GM20000 (cell line): ENCODE measurements at regions not wholly inside any gene's neighbourhood (a gene's known extent, or its start where the extent isn't known, plus 50 kb on each side); places are given as distances from the start of the nearest gene placed in this dataset.

ENCODE experiments used
- DNase-seq: peaks from one replicate; pipeline ENCODE4 v3.0.0; 2012; ENCODE audit warnings: low spot score
- TF ChIP-seq, protein P1 (sequence below): IDR thresholded peaks from 2 replicates; pipeline ENCODE4 v1.5.1; 2012; ENCODE audit warnings: mild to moderate bottlenecking, control low read depth; ENCODE audit errors: extremely low read depth, missing control alignments

- DNase-seq: no peak
- TF ChIP-seq, protein P1, sequence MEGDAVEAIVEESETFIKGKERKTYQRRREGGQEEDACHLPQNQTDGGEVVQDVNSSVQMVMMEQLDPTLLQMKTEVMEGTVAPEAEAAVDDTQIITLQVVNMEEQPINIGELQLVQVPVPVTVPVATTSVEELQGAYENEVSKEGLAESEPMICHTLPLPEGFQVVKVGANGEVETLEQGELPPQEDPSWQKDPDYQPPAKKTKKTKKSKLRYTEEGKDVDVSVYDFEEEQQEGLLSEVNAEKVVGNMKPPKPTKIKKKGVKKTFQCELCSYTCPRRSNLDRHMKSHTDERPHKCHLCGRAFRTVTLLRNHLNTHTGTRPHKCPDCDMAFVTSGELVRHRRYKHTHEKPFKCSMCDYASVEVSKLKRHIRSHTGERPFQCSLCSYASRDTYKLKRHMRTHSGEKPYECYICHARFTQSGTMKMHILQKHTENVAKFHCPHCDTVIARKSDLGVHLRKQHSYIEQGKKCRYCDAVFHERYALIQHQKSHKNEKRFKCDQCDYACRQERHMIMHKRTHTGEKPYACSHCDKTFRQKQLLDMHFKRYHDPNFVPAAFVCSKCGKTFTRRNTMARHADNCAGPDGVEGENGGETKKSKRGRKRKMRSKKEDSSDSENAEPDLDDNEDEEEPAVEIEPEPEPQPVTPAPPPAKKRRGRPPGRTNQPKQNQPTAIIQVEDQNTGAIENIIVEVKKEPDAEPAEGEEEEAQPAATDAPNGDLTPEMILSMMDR: no peak
These were observed 88.0 kb upstream of the IVNS1ABP start for GRCh38 chr1:185404907-185405568.

DNA sequence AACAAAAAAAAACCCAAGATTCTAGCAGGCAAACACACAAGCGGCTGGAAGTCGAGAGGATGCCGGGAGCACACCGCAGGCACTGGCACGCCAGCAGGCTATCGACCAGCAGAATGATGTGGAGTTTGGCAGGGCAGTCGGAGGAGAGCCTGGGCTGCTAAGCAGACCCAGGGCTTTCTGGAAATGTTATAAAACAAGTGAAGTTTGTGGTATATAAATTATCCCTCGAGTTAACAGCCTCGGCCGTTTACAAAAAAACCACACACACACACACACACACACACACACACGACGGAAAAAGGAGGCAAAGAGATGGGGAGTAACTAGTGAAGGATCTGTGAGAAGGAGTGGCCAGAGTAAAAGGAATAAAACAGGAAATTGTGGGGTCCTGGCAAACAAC lies 87.2 kb upstream of the IVNS1ABP start:
- TF ChIP-seq, protein P1: no peak
- DNase-seq: no peak

- no peak for DNase-seq
- TF ChIP-seq, protein P1: no peak
These were observed 85.9 kb upstream of the IVNS1ABP start for GRCh38 chr1:185402930-185403329.

DNA sequence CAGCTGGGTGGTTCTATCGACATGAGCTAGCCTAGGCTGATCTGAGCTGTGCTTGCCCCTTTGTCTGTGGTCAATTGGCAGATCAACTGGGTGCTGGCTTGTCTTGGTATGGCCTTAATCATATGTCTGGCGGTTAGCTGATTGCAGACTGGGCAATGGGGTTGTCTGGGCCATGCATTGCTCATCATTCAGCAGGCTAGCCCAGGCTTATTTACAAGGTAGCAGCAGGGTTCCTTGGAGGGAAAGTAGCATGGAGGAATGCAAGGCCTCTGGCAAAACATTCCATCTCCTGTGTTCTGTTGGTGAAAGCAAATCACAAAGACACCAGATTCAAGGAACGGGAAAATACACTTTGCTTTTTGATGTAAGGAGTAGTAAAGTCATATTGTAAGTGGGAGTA lies 84.0 kb upstream of the IVNS1ABP start:
- TF ChIP-seq, protein P1: no peak
- no peak for DNase-seq

- TF ChIP-seq, protein P1: no peak
These were observed 83.0 kb upstream of the IVNS1ABP start for GRCh38 chr1:185400052-185400451.

DNA sequence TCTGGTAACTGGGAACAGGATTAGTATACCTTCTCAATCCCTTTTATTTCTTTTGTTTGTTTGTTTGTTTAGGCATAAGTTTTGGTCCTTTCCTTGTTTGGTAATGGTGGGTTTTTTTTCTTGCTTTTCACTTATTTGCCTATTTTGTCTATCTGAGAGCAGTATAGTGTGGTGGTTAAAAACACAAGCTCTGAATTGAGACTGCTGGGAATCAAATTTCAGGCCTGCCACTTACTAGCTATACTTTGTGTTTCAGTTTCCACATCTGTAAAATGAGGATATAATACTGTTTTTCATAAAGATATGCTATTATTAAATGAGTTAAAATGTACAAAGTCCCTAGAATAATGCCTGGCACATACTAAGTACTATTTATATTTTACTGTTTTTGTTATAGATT lies 81.6 kb upstream of the IVNS1ABP start:
- TF ChIP-seq, protein P1: no peak
- DNase-seq: no peak

More at GRCh38 chr1:185400052-185400451, 83.0 kb upstream of the IVNS1ABP start:
- no peak for DNase-seq

DNA sequence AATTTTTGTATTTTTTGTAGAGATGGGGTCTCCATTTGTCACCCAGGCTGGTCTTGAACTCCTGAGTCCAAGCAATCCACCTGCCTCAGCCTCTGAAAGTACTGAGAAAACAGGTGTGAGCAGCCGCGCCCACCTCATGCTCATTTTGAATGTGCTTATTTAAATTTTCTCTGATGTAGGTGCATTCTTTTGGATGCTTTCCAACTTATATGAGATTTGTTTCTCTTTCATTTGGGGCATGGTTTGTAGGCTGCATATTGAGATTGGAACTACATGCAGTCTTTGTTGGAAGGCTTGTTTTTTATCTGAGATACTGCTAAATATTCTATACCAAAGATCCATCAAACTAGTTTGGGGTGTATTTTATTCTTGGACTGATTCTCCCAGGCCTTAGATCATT lies 81.0 kb upstream of the IVNS1ABP start:
- TF ChIP-seq, protein P1: no peak
- no peak for DNase-seq
